ENCODE measurements at regions not wholly inside any gene's neighbourhood (a gene's known extent, or its start where the extent isn't known, plus 50 kb on each side); places are given as distances from the start of the nearest gene placed in this dataset.

DNA sequence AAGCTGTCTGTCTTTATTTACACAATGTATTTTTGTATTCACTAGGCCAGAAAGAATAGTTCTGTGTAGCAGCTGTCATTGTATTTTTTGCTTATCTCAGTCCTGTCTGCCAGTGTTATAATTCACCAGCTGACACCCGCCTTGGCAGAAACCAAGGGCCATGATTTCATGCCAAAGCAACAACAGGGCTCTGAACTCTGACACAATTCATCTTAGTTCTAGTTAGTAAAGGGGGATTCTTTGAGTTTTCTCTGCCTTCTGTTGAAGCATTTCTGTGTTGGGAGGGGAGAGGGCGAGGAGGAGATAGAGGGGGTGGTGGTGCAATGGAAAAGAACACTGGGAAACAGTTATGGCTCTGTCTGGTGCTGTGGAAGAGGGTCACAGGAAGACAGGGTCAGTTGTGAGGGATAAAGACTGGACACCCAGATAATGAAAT lies 684.6 kb upstream of the MARCKS start:
- TF ChIP-seq TCF7L2 (IDR thresholded peaks at IDR 0.05; ENCODE audit: low read depth, low read length) (no peak), POLR2AphosphoS5 (IDR thresholded peaks at IDR 0.05; ENCODE audit: low read depth, low read length) (no peak), SIN3A (IDR thresholded peaks at IDR 0.05; ENCODE audit: borderline replicate concordance, insufficient read depth, low read depth, low read length) (no peak)
- TF ChIP-seq, protein P1, sequence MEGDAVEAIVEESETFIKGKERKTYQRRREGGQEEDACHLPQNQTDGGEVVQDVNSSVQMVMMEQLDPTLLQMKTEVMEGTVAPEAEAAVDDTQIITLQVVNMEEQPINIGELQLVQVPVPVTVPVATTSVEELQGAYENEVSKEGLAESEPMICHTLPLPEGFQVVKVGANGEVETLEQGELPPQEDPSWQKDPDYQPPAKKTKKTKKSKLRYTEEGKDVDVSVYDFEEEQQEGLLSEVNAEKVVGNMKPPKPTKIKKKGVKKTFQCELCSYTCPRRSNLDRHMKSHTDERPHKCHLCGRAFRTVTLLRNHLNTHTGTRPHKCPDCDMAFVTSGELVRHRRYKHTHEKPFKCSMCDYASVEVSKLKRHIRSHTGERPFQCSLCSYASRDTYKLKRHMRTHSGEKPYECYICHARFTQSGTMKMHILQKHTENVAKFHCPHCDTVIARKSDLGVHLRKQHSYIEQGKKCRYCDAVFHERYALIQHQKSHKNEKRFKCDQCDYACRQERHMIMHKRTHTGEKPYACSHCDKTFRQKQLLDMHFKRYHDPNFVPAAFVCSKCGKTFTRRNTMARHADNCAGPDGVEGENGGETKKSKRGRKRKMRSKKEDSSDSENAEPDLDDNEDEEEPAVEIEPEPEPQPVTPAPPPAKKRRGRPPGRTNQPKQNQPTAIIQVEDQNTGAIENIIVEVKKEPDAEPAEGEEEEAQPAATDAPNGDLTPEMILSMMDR (IDR thresholded peaks at IDR 0.05): no peak
- TF ChIP-seq, protein P2, sequence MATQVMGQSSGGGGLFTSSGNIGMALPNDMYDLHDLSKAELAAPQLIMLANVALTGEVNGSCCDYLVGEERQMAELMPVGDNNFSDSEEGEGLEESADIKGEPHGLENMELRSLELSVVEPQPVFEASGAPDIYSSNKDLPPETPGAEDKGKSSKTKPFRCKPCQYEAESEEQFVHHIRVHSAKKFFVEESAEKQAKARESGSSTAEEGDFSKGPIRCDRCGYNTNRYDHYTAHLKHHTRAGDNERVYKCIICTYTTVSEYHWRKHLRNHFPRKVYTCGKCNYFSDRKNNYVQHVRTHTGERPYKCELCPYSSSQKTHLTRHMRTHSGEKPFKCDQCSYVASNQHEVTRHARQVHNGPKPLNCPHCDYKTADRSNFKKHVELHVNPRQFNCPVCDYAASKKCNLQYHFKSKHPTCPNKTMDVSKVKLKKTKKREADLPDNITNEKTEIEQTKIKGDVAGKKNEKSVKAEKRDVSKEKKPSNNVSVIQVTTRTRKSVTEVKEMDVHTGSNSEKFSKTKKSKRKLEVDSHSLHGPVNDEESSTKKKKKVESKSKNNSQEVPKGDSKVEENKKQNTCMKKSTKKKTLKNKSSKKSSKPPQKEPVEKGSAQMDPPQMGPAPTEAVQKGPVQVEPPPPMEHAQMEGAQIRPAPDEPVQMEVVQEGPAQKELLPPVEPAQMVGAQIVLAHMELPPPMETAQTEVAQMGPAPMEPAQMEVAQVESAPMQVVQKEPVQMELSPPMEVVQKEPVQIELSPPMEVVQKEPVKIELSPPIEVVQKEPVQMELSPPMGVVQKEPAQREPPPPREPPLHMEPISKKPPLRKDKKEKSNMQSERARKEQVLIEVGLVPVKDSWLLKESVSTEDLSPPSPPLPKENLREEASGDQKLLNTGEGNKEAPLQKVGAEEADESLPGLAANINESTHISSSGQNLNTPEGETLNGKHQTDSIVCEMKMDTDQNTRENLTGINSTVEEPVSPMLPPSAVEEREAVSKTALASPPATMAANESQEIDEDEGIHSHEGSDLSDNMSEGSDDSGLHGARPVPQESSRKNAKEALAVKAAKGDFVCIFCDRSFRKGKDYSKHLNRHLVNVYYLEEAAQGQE (IDR thresholded peaks at IDR 0.05; ENCODE audit: insufficient read depth in 1 of 2, low read depth in 2 of 2, low read length in 1 of 2): no peak
- ATAC-seq (no peak), DNase-seq (ENCODE audit: low read depth, low spot score) (no peak)
- intact Hi-C loops (cut with micrococcal nuclease; ENCODE audit: unreplicated experiment): no loop called here
- BruUV-seq (replicated peaks): no TSS peak
- in situ Hi-C loops (cut with HindIII; ENCODE audit: low pct_unique_long_range_greater_than_20kb, low sequenced_read_pairs): no loop called here
- H3K4me1 ChIP-seq (ENCODE audit: control insufficient read depth, insufficient read depth, low read length): no peaks in the 10 kb centered on the region
- H3K27me3 ChIP-seq (ENCODE audit: control insufficient read depth, insufficient read depth, low read length): no peaks in the 10 kb centered on the region
- H3K4me3 ChIP-seq (ENCODE audit: low read depth in 2 of 2, low read length in 2 of 2): no peak overlapping the region
- CTCF ChIA-PET: no interaction called here
- POLR2A ChIA-PET: no interaction called here
- H3K36me3 ChIP-seq (ENCODE audit: control insufficient read depth, insufficient read depth, low read length): no peaks in the 10 kb centered on the region
- H3K9me3 ChIP-seq (ENCODE audit: control insufficient read depth, insufficient read depth, low read depth, low read length): no peaks in the 10 kb centered on the region
- H3K27ac ChIP-seq (ENCODE audit: low read length): no peak overlapping the region

DNA sequence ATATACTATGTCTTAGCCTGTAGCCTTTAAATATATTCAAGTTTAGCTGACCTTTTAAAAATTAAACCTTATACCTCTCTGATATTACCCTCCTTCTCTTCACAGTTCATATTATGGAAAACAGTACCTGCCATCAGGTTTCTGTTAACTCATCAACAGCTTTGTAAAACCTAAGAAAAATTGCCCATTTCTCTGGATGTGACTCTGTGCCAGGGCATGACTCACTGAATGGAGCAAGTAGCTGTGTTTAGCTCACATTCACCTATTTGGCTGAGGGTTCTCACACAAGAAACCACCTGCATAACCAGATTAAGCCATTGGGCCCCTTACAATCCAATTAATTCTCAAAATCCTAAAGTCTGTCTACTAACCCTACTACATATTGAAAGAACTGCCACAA lies 678.8 kb upstream of the MARCKS start:
- H3K27me3 ChIP-seq (ENCODE audit: control insufficient read depth, insufficient read depth, low read length): no peaks in the 10 kb centered on the region
- ATAC-seq (no peak), DNase-seq (ENCODE audit: low read depth, low spot score) (no peak)
- TF ChIP-seq POLR2AphosphoS5 (IDR thresholded peaks at IDR 0.05; ENCODE audit: low read depth, low read length): no peak
- TF ChIP-seq TCF7L2 (IDR thresholded peaks at IDR 0.05; ENCODE audit: low read depth, low read length): no peak
- TF ChIP-seq, protein P1 (IDR thresholded peaks at IDR 0.05): no peak
- TF ChIP-seq, protein P2 (IDR thresholded peaks at IDR 0.05; ENCODE audit: insufficient read depth in 1 of 2, low read depth in 2 of 2, low read length in 1 of 2): no peak
- no peak for TF ChIP-seq SIN3A (IDR thresholded peaks at IDR 0.05; ENCODE audit: borderline replicate concordance, insufficient read depth, low read depth, low read length)
- intact Hi-C loops (cut with micrococcal nuclease; ENCODE audit: unreplicated experiment): no loop called here
- no peak overlapping the region for H3K27ac ChIP-seq (ENCODE audit: low read length)
- BruUV-seq (replicated peaks): no TSS peak
- no peaks in the 10 kb centered on the region for H3K4me1 ChIP-seq (ENCODE audit: control insufficient read depth, insufficient read depth, low read length)
- CTCF ChIA-PET: no interaction called here
- in situ Hi-C loops (cut with HindIII; ENCODE audit: low pct_unique_long_range_greater_than_20kb, low sequenced_read_pairs): no loop called here
- H3K9me3 ChIP-seq (ENCODE audit: control insufficient read depth, insufficient read depth, low read depth, low read length): no peaks in the 10 kb centered on the region
- no peaks in the 10 kb centered on the region for H3K36me3 ChIP-seq (ENCODE audit: control insufficient read depth, insufficient read depth, low read length)
- H3K4me3 ChIP-seq (ENCODE audit: low read depth in 2 of 2, low read length in 2 of 2): no peak overlapping the region
- POLR2A ChIA-PET: no interaction called here
